GM18951 (cell line): ENCODE measurements at regions not wholly inside any gene's neighbourhood (a gene's known extent, or its start where the extent isn't known, plus 50 kb on each side); places are given as distances from the start of the nearest gene placed in this dataset.

Source experiments
- POLR2A ChIP-seq: IDR thresholded peaks from 4 replicates; pipeline ENCODE4 v1.6.1; 2011; ENCODE audit warnings: mild to moderate bottlenecking; ENCODE audit not compliant: insufficient read length, insufficient read depth; ENCODE audit errors: extremely low read depth
- in situ Hi-C: fragments of 300-500 bp; cut with MboI; formaldehyde crosslinking; loops from one replicate; pipeline ENCODE4 v1.12.0; 2022; ENCODE audit warnings: low sequenced_read_pairs, mixed read lengths, inconsistent platforms; ENCODE audit not compliant: unreplicated experiment

- in situ Hi-C loops = no loop called here
These were observed 283.0 kb upstream of the CDH4 start for GRCh38 chr20:60968853-60969720.

GRCh38 chr20:60970601-60971000 lies 281.5 kb upstream of the CDH4 start:
- no peak for TF ChIP-seq POLR2A
- in situ Hi-C loops = no loop called here

More at GRCh38 chr20:60968853-60969720, 283.0 kb upstream of the CDH4 start:
- no peak for TF ChIP-seq POLR2A

- TF ChIP-seq POLR2A = no peak
- in situ Hi-C loops = no loop called here
These were observed 278.0 kb upstream of the CDH4 start for GRCh38 chr20:60974022-60974421.

- in situ Hi-C loops = no loop called here
- TF ChIP-seq POLR2A = no peak
These were observed 277.6 kb upstream of the CDH4 start for GRCh38 chr20:60974441-60974945.

GRCh38 chr20:60976139-60976538 lies 275.9 kb upstream of the CDH4 start:
- in situ Hi-C loops = no loop called here
- no peak for TF ChIP-seq POLR2A

GRCh38 chr20:60976913-60977312 lies 275.1 kb upstream of the CDH4 start:
- in situ Hi-C loops = no loop called here
- no peak for TF ChIP-seq POLR2A

GRCh38 chr20:60977901-60978300 lies 274.2 kb upstream of the CDH4 start:
- in situ Hi-C loops = no loop called here
- TF ChIP-seq POLR2A = no peak

GRCh38 chr20:60984666-60985065 lies 267.4 kb upstream of the CDH4 start:
- in situ Hi-C loops = no loop called here
- TF ChIP-seq POLR2A = no peak

- TF ChIP-seq POLR2A = no peak
- in situ Hi-C loops = no loop called here
These were observed 265.4 kb upstream of the CDH4 start for GRCh38 chr20:60986506-60987156.

- TF ChIP-seq POLR2A = no peak
- in situ Hi-C loops = no loop called here
These were observed 262.0 kb upstream of the CDH4 start for GRCh38 chr20:60990061-60990460.

GRCh38 chr20:60990643-60991042 lies 261.4 kb upstream of the CDH4 start:
- in situ Hi-C loops = no loop called here
- TF ChIP-seq POLR2A = no peak

- in situ Hi-C loops = no loop called here
These were observed 258.5 kb upstream of the CDH4 start for GRCh38 chr20:60993433-60994044.

GRCh38 chr20:60999250-60999649 lies 252.8 kb upstream of the CDH4 start:
- in situ Hi-C loops = no loop called here
- TF ChIP-seq POLR2A = no peak

More at GRCh38 chr20:60993433-60994044, 258.5 kb upstream of the CDH4 start:
- no peak for TF ChIP-seq POLR2A
